Trophoblast cell (in vitro differentiated cells and primary cell): ENCODE measurements at regions not wholly inside any gene's neighbourhood (a gene's known extent, or its start where the extent isn't known, plus 50 kb on each side); places are given as distances from the start of the nearest gene placed in this dataset.

ENCODE experiments used
- DNase-seq, 2 donors: peaks; one replicate each; pipeline ENCODE4 v3.0.0-alpha.2; 2016
- H2AFZ ChIP-seq: 2 replicates; pipeline ENCODE4 v1.6.1; 2013; ENCODE audit warnings: low read length, moderate library complexity, mild to moderate bottlenecking; ENCODE audit not compliant: insufficient read depth, poor library complexity
- H2AK5ac ChIP-seq: 2 replicates; pipeline ENCODE4 v1.6.1; 2013; ENCODE audit warnings: mild to moderate bottlenecking, low read length
- H2BK120ac ChIP-seq: 2 replicates; pipeline ENCODE4 v1.6.1; 2013; ENCODE audit warnings: low read length, mild to moderate bottlenecking, moderate library complexity; ENCODE audit not compliant: insufficient read depth, poor library complexity
- H2BK12ac ChIP-seq: 2 replicates; pipeline ENCODE4 v1.6.1; 2013; ENCODE audit warnings: mild to moderate bottlenecking, low read length, moderate library complexity
- H2BK5ac ChIP-seq: 2 replicates; pipeline ENCODE4 v1.6.1; 2013; ENCODE audit warnings: low read length, low read depth, moderate library complexity, mild to moderate bottlenecking; ENCODE audit not compliant: poor library complexity
- H3K14ac ChIP-seq: 2 replicates; pipeline ENCODE4 v1.6.1; 2013; ENCODE audit warnings: mild to moderate bottlenecking, low read length
- H3K18ac ChIP-seq: 2 replicates; pipeline ENCODE4 v1.6.1; 2013; ENCODE audit warnings: mild to moderate bottlenecking, low read length
- H3K23ac ChIP-seq: 2 replicates; pipeline ENCODE4 v1.6.1; 2013; ENCODE audit warnings: low read length
- H3K27ac ChIP-seq: 2 replicates; pipeline ENCODE4 v1.5.1; 2013; ENCODE audit warnings: low read depth, mild to moderate bottlenecking, inconsistent platforms, low read length, moderate library complexity
- H3K27me3 ChIP-seq: 2 replicates; pipeline ENCODE4 v1.6.1; 2013; ENCODE audit warnings: inconsistent platforms, mild to moderate bottlenecking, low read length, moderate library complexity; ENCODE audit not compliant: insufficient read depth
- H3K36me3 ChIP-seq, 2 experiments: 1 replicate in 1 of 2; 2 replicates in 1 of 2; pipeline ENCODE4 v1.6.1; 2013; ENCODE audit warnings: low read length in 2 of 2, mild to moderate bottlenecking in 2 of 2, moderate library complexity in 1 of 2; ENCODE audit not compliant: insufficient read depth in 2 of 2, control insufficient read depth in 1 of 2
- H3K4ac ChIP-seq: 2 replicates; pipeline ENCODE4 v1.6.1; 2013; ENCODE audit warnings: low read depth, mild to moderate bottlenecking, low read length, moderate library complexity
- H3K4me1 ChIP-seq, 2 experiments: 1 replicate in 1 of 2; 2 replicates in 1 of 2; pipeline ENCODE4 v1.6.1; 2013; ENCODE audit warnings: low read length in 2 of 2, mild to moderate bottlenecking in 2 of 2, moderate library complexity in 1 of 2; ENCODE audit not compliant: insufficient read depth in 2 of 2, control insufficient read depth in 1 of 2
- H3K4me2 ChIP-seq: 2 replicates; pipeline ENCODE4 v1.6.1; 2013; ENCODE audit warnings: inconsistent platforms, mild to moderate bottlenecking, low read length, moderate library complexity
- H3K4me3 ChIP-seq: 2 replicates; pipeline ENCODE4 v1.5.1; 2013; ENCODE audit warnings: mild to moderate bottlenecking, low read depth, low read length, inconsistent platforms
- H3K79me1 ChIP-seq: one replicate; pipeline ENCODE4 v1.6.1; 2013; ENCODE audit warnings: low read length
- H3K79me2 ChIP-seq: 2 replicates; pipeline ENCODE4 v1.6.1; 2013; ENCODE audit warnings: low read length, mild to moderate bottlenecking; ENCODE audit not compliant: control insufficient read depth, insufficient read depth, poor library complexity
- H3K9ac ChIP-seq: 2 replicates; pipeline ENCODE4 v1.6.1; 2013; ENCODE audit warnings: mild to moderate bottlenecking, low read length
- H3K9me3 ChIP-seq: 2 replicates; pipeline ENCODE4 v1.6.1; 2013; ENCODE audit warnings: low read depth, mild to moderate bottlenecking, control low read depth, inconsistent platforms, low read length; ENCODE audit not compliant: insufficient read depth
- H4K12ac ChIP-seq: 2 replicates; pipeline ENCODE4 v1.6.1; 2013; ENCODE audit warnings: low read depth, mild to moderate bottlenecking, low read length, moderate library complexity
- H4K8ac ChIP-seq: 2 replicates; pipeline ENCODE4 v1.6.1; 2013; ENCODE audit warnings: low read depth, mild to moderate bottlenecking, low read length, moderate library complexity
- H4K91ac ChIP-seq: one replicate; pipeline ENCODE4 v1.6.1; 2013; ENCODE audit warnings: low read depth, mild to moderate bottlenecking, low read length, moderate library complexity
- WGBS: extraction: QIAGEN DNeasy Blood & Tissue Kit; methylation state at CpG from one replicate; pipeline ENCODE4 v1.1.7; 2013; ENCODE audit warnings: missing lambda C conversion rate; ENCODE audit not compliant: insufficient read length, insufficient coverage; ENCODE audit errors: extremely low coverage; 5-methylcytosine and 5-hydroxymethylcytosine counted together

DNA sequence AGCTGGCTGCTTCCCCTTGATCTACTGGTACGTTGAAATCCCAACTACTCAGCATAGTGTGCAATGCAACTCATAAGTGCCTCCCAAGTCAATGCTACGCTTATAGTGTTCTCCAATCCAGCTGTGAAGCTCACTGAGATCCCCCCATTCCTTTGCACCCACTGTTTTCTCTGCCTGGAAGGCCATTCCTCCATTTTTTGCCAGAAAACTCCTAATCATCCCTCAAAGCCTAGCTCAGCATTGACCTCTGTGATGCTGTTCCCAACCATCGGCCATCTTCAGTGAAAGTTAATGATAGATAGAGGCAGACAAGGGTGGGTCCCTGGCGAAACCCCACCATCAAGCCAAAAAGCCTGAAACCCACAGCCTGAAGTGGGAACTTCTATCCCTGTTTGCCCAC lies 211.0 kb downstream of the ENC1 start:
- H3K18ac ChIP-seq, result no peak overlapping the region
- no peak overlapping the region for H3K23ac ChIP-seq
- H2BK120ac ChIP-seq, result peak overlapping the region; percentile 24
- no peak overlapping the region for H3K27ac ChIP-seq
- H3K9ac ChIP-seq, result no peak overlapping the region
- H3K4me2 ChIP-seq, result no peak overlapping the region
- H2BK12ac ChIP-seq, result peak overlapping the region; percentile 6
- no peaks in the 10 kb centered on the region for H3K79me2 ChIP-seq
- no peak overlapping the region for H2AK5ac ChIP-seq
- peaks cover 2% of the 10 kb centered on the region for H3K9me3 ChIP-seq
- no peak overlapping the region for H3K14ac ChIP-seq
- H4K91ac ChIP-seq, result peak overlapping the region; percentile 58
- DNase-seq, result no peak
- H2BK5ac ChIP-seq, result no peak overlapping the region
- no peak overlapping the region for H4K8ac ChIP-seq
- WGBS, result no CpG with 5 or more reads among the region's 4 CpGs
- H3K79me1 ChIP-seq, result peaks cover 13% of the 10 kb centered on the region
- H3K27me3 ChIP-seq, result no peaks in the 10 kb centered on the region
- no peak overlapping the region for H3K4ac ChIP-seq
- H2AFZ ChIP-seq, result no peak overlapping the region
- no peaks in the 10 kb centered on the region for H3K36me3 ChIP-seq
- peaks cover 7 to 9% of the 10 kb centered on the region in 2 experiments for H3K4me1 ChIP-seq
- H3K4me3 ChIP-seq, result no peak overlapping the region
- H4K12ac ChIP-seq, result no peak overlapping the region

DNA sequence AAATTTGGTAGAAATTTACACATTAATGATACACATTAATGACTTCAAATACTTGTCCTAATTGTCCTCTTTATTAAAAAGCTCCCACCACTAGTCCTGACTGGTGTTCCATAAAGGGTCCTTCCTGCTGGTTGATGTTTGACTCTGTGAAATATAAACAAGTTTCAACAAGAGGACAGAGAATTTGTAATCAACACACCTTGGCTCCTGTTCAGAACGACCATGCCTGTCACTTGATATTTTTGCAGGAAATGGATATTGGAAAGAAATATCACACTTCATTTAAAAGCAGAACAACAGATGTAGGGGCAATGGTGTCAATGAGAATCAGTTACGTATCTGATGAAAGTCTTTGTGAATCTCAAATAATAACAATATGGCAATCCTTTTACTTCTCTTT lies 211.7 kb downstream of the ENC1 start:
- H3K4me1 ChIP-seq, result peaks cover 5 to 6% of the 10 kb centered on the region in 2 experiments
- no peak overlapping the region for H4K8ac ChIP-seq
- no peaks in the 10 kb centered on the region for H3K27me3 ChIP-seq

DNA sequence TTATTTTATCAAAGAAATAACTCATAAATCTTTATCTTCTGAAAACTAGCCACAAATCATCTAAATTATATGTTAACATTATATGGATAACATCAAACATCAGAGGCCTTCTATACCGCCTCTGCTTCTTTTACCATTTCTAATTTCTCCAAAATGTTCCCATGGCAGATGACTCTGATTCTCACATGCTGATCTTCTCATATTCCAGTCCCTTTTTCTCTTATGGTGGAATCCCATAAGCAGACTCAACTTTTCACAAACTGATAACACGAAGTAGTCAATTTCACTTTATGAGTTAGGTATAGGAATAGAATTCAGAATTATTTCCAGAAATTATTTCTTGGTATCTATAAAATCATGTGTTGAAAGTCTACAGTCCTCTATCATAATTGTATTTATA lies 212.3 kb downstream of the ENC1 start:
- H2BK5ac ChIP-seq, result no peak overlapping the region
- H4K8ac ChIP-seq, result no peak overlapping the region
- H3K79me2 ChIP-seq, result no peaks in the 10 kb centered on the region
- peaks cover 12% of the 10 kb centered on the region for H3K79me1 ChIP-seq
- no peak overlapping the region for H3K4me2 ChIP-seq
- H2BK12ac ChIP-seq, result no peak overlapping the region
- no peak overlapping the region for H3K14ac ChIP-seq
- no peak overlapping the region for H4K91ac ChIP-seq
- no peak for DNase-seq
- no peaks in the 10 kb centered on the region for H3K27me3 ChIP-seq
- H3K9ac ChIP-seq, result no peak overlapping the region
- H4K12ac ChIP-seq, result no peak overlapping the region
- H3K9me3 ChIP-seq, result peaks cover 2% of the 10 kb centered on the region
- no peak overlapping the region for H3K4ac ChIP-seq
- H3K4me1 ChIP-seq, result peaks cover 2 to 5% of the 10 kb centered on the region in 2 experiments
- H3K23ac ChIP-seq, result no peak overlapping the region
- no peak overlapping the region for H3K18ac ChIP-seq
- whole genome bisulfite sequencing, result no CpG with 5 or more reads among the region's 2 CpGs
- no peaks in the 10 kb centered on the region for H3K36me3 ChIP-seq
- H2AK5ac ChIP-seq, result no peak overlapping the region
- no peak overlapping the region for H3K27ac ChIP-seq
- H3K4me3 ChIP-seq, result no peak overlapping the region
- no peak overlapping the region for H2AFZ ChIP-seq
- H2BK120ac ChIP-seq, result no peak overlapping the region

More for the DNA sequence above, 211.7 kb downstream of the ENC1 start:
- H3K36me3 ChIP-seq, result no peaks in the 10 kb centered on the region
- peaks cover 2% of the 10 kb centered on the region for H3K9me3 ChIP-seq
- H3K4me2 ChIP-seq, result no peak overlapping the region
- H3K79me1 ChIP-seq, result peaks cover 13% of the 10 kb centered on the region
- no peak overlapping the region for H2AFZ ChIP-seq
- DNase-seq, result no peak
- H3K4me3 ChIP-seq, result no peak overlapping the region
- no peak overlapping the region for H2BK5ac ChIP-seq
- no peak overlapping the region for H4K12ac ChIP-seq
- H3K14ac ChIP-seq, result no peak overlapping the region
- no CpG with 5 or more reads among the region's 2 CpGs for WGBS
- no peak overlapping the region for H3K18ac ChIP-seq
- H3K4ac ChIP-seq, result no peak overlapping the region
- H3K9ac ChIP-seq, result no peak overlapping the region
- H2BK120ac ChIP-seq, result no peak overlapping the region
- no peak overlapping the region for H2BK12ac ChIP-seq
- H3K79me2 ChIP-seq, result no peaks in the 10 kb centered on the region
- no peak overlapping the region for H3K23ac ChIP-seq
- H4K91ac ChIP-seq, result no peak overlapping the region
- no peak overlapping the region for H3K27ac ChIP-seq
- H2AK5ac ChIP-seq, result no peak overlapping the region

GRCh38 chr5:74426506-74426905 lies 214.0 kb downstream of the ENC1 start:
- no CpG with 5 or more reads among the region's 1 CpG for WGBS
- H3K36me3 ChIP-seq, result no peaks in the 10 kb centered on the region

More at GRCh38 chr5:74426506-74426905, 214.0 kb downstream of the ENC1 start:
- H3K4me2 ChIP-seq, result no peak overlapping the region
- no peak for DNase-seq
- peak overlapping the region; percentile 49 for H4K91ac ChIP-seq
- no peak overlapping the region for H4K12ac ChIP-seq
- H2BK5ac ChIP-seq, result no peak overlapping the region
- no peaks in the 10 kb centered on the region for H3K79me2 ChIP-seq
- no peak overlapping the region for H3K4ac ChIP-seq
- H3K4me1 ChIP-seq, result peaks cover 0 to 5% of the 10 kb centered on the region in 2 experiments
- no peaks in the 10 kb centered on the region for H3K27me3 ChIP-seq
- H3K14ac ChIP-seq, result no peak overlapping the region
- peaks cover 10% of the 10 kb centered on the region for H3K79me1 ChIP-seq
- H3K9me3 ChIP-seq, result peaks cover 2% of the 10 kb centered on the region
- H2BK12ac ChIP-seq, result peak overlapping the region; percentile 91
- no peak overlapping the region for H3K27ac ChIP-seq
- H2AFZ ChIP-seq, result no peak overlapping the region
- H3K23ac ChIP-seq, result no peak overlapping the region
- peak overlapping the region; percentile 65 for H2AK5ac ChIP-seq
- H3K9ac ChIP-seq, result no peak overlapping the region
- no peak overlapping the region for H4K8ac ChIP-seq
- H2BK120ac ChIP-seq, result peak overlapping the region; percentile 59
- peak overlapping the region; percentile 43 for H3K18ac ChIP-seq
- H3K4me3 ChIP-seq, result no peak overlapping the region
